ENCODE measurements at regions not wholly inside any gene's neighbourhood (a gene's known extent, or its start where the extent isn't known, plus 50 kb on each side); places are given as distances from the start of the nearest gene placed in this dataset.
A peak's percentile ranks its signal among the peaks of the same experiment; 100 is the strongest.

DNA sequence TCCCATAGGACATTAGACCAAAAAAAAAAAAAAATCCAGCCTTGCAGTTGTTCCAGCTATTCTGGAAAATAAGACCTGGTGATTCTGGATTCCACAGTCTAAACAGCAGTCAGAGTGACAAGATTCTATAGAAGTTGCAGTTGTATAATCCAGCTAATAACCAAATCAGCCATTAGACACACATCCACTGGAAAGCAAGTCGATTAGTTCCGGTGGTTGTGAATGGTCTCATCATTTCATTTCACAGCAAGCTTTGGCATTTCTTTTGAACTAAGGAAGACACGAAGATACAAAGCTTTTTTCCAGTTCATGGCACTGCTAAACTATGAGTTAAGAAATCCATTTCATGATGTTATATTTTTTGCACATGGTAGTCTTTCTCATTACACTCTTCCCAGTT, 54.4 kb upstream of the FAM89A start:
- no peaks in the 10 kb centered on the region for H3K36me3 ChIP-seq (replicated peaks; ENCODE audit: insufficient read depth, low read depth)
- H3K27me3 ChIP-seq = no peaks in the 10 kb centered on the region
- no peak overlapping the region for H2AFZ ChIP-seq
- no peak for DNase-seq (ENCODE audit: low spot score)
- WGBS (ENCODE audit: low lambda C conversion rate, missing lambda C conversion rate) = 86% methylated on average over 3 of the region's 3 CpGs
- H3K9me3 ChIP-seq (ENCODE audit: low read depth) = no peaks in the 10 kb centered on the region
- H4K20me1 ChIP-seq (ENCODE audit: insufficient read depth, poor library complexity, severe bottlenecking) = no peaks in the 10 kb centered on the region
- TF ChIP-seq EZH2 (IDR thresholded peaks at IDR 0.05; ENCODE audit: borderline replicate concordance) = no peak
- TF ChIP-seq, protein P1, sequence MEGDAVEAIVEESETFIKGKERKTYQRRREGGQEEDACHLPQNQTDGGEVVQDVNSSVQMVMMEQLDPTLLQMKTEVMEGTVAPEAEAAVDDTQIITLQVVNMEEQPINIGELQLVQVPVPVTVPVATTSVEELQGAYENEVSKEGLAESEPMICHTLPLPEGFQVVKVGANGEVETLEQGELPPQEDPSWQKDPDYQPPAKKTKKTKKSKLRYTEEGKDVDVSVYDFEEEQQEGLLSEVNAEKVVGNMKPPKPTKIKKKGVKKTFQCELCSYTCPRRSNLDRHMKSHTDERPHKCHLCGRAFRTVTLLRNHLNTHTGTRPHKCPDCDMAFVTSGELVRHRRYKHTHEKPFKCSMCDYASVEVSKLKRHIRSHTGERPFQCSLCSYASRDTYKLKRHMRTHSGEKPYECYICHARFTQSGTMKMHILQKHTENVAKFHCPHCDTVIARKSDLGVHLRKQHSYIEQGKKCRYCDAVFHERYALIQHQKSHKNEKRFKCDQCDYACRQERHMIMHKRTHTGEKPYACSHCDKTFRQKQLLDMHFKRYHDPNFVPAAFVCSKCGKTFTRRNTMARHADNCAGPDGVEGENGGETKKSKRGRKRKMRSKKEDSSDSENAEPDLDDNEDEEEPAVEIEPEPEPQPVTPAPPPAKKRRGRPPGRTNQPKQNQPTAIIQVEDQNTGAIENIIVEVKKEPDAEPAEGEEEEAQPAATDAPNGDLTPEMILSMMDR (IDR thresholded peaks at IDR 0.05; ENCODE audit: poor library complexity) = no peak
- TF ChIP-seq EZH2phosphoT487 (IDR thresholded peaks at IDR 0.05; ENCODE audit: low read depth, severe bottlenecking, unreplicated experiment) = no peak
- H3K4me3 ChIP-seq = no peak overlapping the region
- H3K79me2 ChIP-seq = no peaks in the 10 kb centered on the region
- H3K27ac ChIP-seq = no peak overlapping the region
- H3K4me2 ChIP-seq = no peak overlapping the region
- no peaks in the 10 kb centered on the region for H3K4me1 ChIP-seq (ENCODE audit: insufficient read depth)
- H3K9me2 ChIP-seq (replicated peaks; ENCODE audit: insufficient read depth) = no peaks in the 10 kb centered on the region

DNA sequence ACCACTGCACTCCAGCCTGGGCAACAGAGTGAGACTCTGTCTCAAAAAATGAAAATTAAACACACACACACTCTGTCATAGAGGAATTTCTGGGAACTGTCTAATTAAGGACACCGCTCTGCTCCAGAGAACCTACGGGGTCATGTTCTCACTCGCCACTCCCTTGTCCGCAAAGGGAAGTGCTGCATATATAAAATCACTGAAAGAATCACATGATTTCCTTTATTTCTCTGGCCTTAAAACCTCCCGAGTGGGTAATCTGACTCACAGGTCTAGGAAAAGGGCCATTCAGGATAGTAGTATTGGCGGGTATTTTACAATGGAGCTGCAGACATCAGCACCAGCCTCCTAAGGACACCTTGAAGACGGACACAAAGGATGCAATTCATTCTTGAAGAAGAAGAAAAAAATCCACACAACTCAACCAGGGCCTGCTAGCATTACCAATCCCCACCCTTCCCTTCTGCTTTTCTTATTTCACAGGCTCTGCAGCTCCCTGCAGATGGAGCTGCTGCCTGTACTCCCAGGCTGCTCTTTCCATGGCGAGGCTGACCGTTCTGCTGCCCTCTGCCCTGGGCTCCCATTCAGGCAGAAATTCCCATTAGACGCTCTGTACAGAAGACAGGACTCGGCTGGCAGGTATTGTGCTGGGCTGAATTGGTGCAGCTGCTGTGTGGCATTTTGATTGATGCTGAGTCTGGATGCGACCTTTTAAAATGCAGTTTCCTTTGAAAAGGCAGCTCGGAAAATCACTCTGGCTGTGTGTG, 53.3 kb upstream of the FAM89A start:
- Histone ChIP-seq H3K9me3 (ENCODE audit: low read depth) (no peaks in the 10 kb centered on the region), H2AFZ (no peak overlapping the region), H3K27ac (no peak overlapping the region), H3K9me2 (replicated peaks; ENCODE audit: insufficient read depth) (no peaks in the 10 kb centered on the region), H3K79me2 (no peaks in the 10 kb centered on the region), H3K36me3 (replicated peaks; ENCODE audit: insufficient read depth, low read depth) (no peaks in the 10 kb centered on the region), H3K4me2 (no peak overlapping the region), H3K4me3 (no peak overlapping the region), H3K27me3 (no peaks in the 10 kb centered on the region), H4K20me1 (ENCODE audit: insufficient read depth, poor library complexity, severe bottlenecking) (no peaks in the 10 kb centered on the region), H3K4me1 (ENCODE audit: insufficient read depth) (no peaks in the 10 kb centered on the region)
- no peak for DNase-seq (ENCODE audit: low spot score)
- TF ChIP-seq EZH2phosphoT487 (IDR thresholded peaks at IDR 0.05; ENCODE audit: low read depth, severe bottlenecking, unreplicated experiment) (no peak), EZH2 (IDR thresholded peaks at IDR 0.05; ENCODE audit: borderline replicate concordance) (no peak)
- TF ChIP-seq, protein P1 (IDR thresholded peaks at IDR 0.05; ENCODE audit: poor library complexity) = peak; percentile 19
- WGBS (ENCODE audit: low lambda C conversion rate, missing lambda C conversion rate) = 68% methylated on average over 13 of the region's 13 CpGs

DNA sequence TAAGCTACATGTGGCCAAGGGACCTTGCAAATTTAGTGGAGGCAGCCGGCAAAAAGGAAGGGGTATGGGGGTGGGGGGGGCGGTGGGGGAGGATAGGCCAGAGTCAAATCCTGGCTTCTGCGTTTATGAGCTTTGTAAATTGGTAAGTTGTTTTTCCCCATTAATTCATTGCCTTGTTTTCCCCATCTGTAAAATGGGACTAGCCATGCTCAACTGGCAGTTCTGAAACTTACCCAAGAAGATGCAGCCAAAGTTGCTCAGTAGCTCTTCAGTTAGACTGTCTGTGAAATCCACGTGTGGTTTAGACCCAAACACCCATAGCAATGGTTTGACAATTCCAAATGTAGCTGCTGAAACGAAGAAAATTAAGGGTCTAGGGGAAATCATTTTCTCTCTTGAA, 52.3 kb upstream of the FAM89A start:
- Histone ChIP-seq H3K4me2 (no peak overlapping the region), H3K79me2 (no peaks in the 10 kb centered on the region), H3K9me2 (replicated peaks; ENCODE audit: insufficient read depth) (no peaks in the 10 kb centered on the region), H3K4me3 (no peak overlapping the region), H3K27ac (no peak overlapping the region), H3K4me1 (ENCODE audit: insufficient read depth) (no peaks in the 10 kb centered on the region), H3K36me3 (replicated peaks; ENCODE audit: insufficient read depth, low read depth) (no peaks in the 10 kb centered on the region), H3K27me3 (no peaks in the 10 kb centered on the region), H4K20me1 (ENCODE audit: insufficient read depth, poor library complexity, severe bottlenecking) (no peaks in the 10 kb centered on the region), H3K9me3 (ENCODE audit: low read depth) (no peaks in the 10 kb centered on the region), H2AFZ (no peak overlapping the region)
- DNase-seq (ENCODE audit: low spot score) = no peak
- TF ChIP-seq EZH2phosphoT487 (IDR thresholded peaks at IDR 0.05; ENCODE audit: low read depth, severe bottlenecking, unreplicated experiment) = no peak
- no peak for TF ChIP-seq EZH2 (IDR thresholded peaks at IDR 0.05; ENCODE audit: borderline replicate concordance)
- TF ChIP-seq, protein P1 (IDR thresholded peaks at IDR 0.05; ENCODE audit: poor library complexity) = no peak
- 84% methylated on average over 3 of the region's 5 CpGs for WGBS (ENCODE audit: low lambda C conversion rate, missing lambda C conversion rate)
